Spleen (tissue), 7 donors: ENCODE measurements at regions not wholly inside any gene's neighbourhood (a gene's known extent, or its start where the extent isn't known, plus 50 kb on each side); places are given as distances from the start of the nearest gene placed in this dataset.

ENCODE experiments used
- POLR2AphosphoS5 ChIP-seq, 3 donors: sonication (generic); formaldehyde crosslinking; IDR thresholded peaks; one replicate each; pipeline ENCODE4 v1.5.1; 2017; ENCODE audit warnings: antibody characterized with exemption in 3 of 3
- TF ChIP-seq, protein P1 (sequence below), 11 experiments: fragments of 200-600 bp in 7 of 11; fragments of 450-650 bp in 4 of 11; sonication (generic) in 4 of 11; IDR thresholded peaks in 8 of 11; conservative IDR thresholded peaks in 3 of 11; 1 replicate in 7 of 11; 2 replicates in 4 of 11; pipeline versions ENCODE4 v1.4.0 to v1.8.0; 2016 to 2021; ENCODE audit warnings: antibody characterized with exemption in 11 of 11, inconsistent platforms in 4 of 11, mild to moderate bottlenecking in 1 of 11
- donor health status: DM: no; HTN: no; CAD: no; lungs with moderate emphysema.
- donor health status: DM: no; HTN: no; CAD: no.
- donor health status: DM: no; HTN: no; CAD: no.

DNA sequence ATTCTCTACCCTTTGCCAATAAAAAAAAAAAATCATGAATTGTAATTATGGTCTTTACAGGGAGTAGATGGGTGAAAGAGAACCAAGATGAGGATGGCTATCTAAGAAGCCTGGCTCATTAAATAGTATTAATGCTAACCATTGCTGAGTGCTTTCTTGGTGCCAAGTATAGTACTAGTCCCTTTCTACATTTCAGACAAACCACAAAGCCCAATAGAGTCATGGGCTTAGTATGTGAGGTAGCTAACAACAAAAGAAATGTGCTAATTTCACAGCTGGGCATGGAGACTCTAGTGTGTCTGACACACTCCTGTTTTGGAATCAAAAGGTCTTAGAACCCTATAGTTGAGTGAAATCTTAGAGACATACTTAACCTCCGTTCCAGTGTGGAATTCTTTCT, 84.5 kb upstream of the ESRRG start:
- no peak for TF ChIP-seq POLR2AphosphoS5 (IDR thresholded peaks at IDR 0.05)
- TF ChIP-seq, protein P1, sequence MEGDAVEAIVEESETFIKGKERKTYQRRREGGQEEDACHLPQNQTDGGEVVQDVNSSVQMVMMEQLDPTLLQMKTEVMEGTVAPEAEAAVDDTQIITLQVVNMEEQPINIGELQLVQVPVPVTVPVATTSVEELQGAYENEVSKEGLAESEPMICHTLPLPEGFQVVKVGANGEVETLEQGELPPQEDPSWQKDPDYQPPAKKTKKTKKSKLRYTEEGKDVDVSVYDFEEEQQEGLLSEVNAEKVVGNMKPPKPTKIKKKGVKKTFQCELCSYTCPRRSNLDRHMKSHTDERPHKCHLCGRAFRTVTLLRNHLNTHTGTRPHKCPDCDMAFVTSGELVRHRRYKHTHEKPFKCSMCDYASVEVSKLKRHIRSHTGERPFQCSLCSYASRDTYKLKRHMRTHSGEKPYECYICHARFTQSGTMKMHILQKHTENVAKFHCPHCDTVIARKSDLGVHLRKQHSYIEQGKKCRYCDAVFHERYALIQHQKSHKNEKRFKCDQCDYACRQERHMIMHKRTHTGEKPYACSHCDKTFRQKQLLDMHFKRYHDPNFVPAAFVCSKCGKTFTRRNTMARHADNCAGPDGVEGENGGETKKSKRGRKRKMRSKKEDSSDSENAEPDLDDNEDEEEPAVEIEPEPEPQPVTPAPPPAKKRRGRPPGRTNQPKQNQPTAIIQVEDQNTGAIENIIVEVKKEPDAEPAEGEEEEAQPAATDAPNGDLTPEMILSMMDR (IDR thresholded peaks at IDR 0.05 in 8 of 11, conservative IDR thresholded peaks at IDR 0.05 in 3 of 11): no peak
